ENCODE measurements at regions not wholly inside any gene's neighbourhood (a gene's known extent, or its start where the extent isn't known, plus 50 kb on each side); places are given as distances from the start of the nearest gene placed in this dataset.

GRCh38 chr17:13750816-13751793 lies 149.4 kb upstream of the HS3ST3A1 start:
- no peak for TF ChIP-seq CTCF (IDR thresholded peaks at IDR 0.05)
- no peak for TF ChIP-seq POLR2A (IDR thresholded peaks at IDR 0.05; ENCODE audit: low read depth)

All from esophagus muscularis mucosa (tissue), 3 donors.